ENCODE measurements at regions not wholly inside any gene's neighbourhood (a gene's known extent, or its start where the extent isn't known, plus 50 kb on each side); places are given as distances from the start of the nearest gene placed in this dataset.

DNA sequence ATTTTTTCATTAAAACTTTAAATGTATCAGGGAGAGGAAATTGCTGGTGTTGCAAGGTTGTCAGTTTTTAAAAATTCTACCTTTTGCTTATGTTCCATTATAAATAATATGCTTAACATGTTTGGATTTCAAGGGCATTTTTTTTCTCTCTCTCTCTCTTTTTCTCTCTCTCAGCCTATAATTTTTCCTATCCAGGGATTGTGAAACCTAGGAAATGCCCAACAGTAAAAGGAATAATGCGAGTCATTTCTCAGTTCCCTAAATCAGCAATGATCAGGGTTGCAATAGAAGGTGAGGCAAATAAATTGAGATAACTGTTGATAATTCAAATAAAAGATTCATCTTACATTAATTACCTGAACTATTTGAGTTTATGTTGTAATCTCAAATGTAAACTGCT, 53.2 kb upstream of the IFNGR1 start:
- Histone ChIP-seq H3K4me2 (ENCODE audit: control insufficient read depth, insufficient read depth) (no peak overlapping the region), H4K20me1 (ENCODE audit: control insufficient read depth, insufficient read depth) (no peaks in the 10 kb centered on the region), H3K27ac (ENCODE audit: control insufficient read depth, insufficient read depth) (no peak overlapping the region), H3K9me3 (replicated peaks; ENCODE audit: control insufficient read depth, insufficient read depth, low read length) (no peaks in the 10 kb centered on the region), H3K9ac (ENCODE audit: control insufficient read depth, insufficient read depth, low read length) (no peak overlapping the region), H3K4me1 (ENCODE audit: control insufficient read depth, insufficient read depth, low read length) (peaks cover 3% of the 10 kb centered on the region), H3K4me3 (no peak overlapping the region), H3K27me3 (replicated peaks in 1 of 2; ENCODE audit: control insufficient read depth in 2 of 2, insufficient read depth in 2 of 2, low read length in 1 of 2) (no peaks in the 10 kb centered on the region), H3K36me3 (ENCODE audit: control insufficient read depth in 2 of 2, insufficient read depth in 2 of 2, low read length in 1 of 2) (no peaks in the 10 kb centered on the region), H2AFZ (ENCODE audit: control insufficient read depth, low read depth, low read length) (no peak overlapping the region), H3K79me2 (ENCODE audit: control insufficient read depth, insufficient read depth, low read length) (no peaks in the 10 kb centered on the region)
- TF ChIP-seq EED (IDR thresholded peaks at IDR 0.05; ENCODE audit: low read depth) (no peak), IKZF2 (IDR thresholded peaks at IDR 0.05) (peak; percentile 49 to 63; a peak in 2 of 4 replicates), SPI1 (IDR thresholded peaks at IDR 0.05; ENCODE audit: borderline replicate concordance, insufficient read depth, low read depth, low read length) (peak; percentile 52; the same call in 1 of the 2 replicates), JUNB (IDR thresholded peaks at IDR 0.05) (peak; percentile 45; the same call in 1 of the 2 replicates), NFIC (IDR thresholded peaks at IDR 0.05; ENCODE audit: low read depth, low read length) (peak; percentile 47; the same call in 1 of the 2 replicates)
- TF ChIP-seq, protein P1, sequence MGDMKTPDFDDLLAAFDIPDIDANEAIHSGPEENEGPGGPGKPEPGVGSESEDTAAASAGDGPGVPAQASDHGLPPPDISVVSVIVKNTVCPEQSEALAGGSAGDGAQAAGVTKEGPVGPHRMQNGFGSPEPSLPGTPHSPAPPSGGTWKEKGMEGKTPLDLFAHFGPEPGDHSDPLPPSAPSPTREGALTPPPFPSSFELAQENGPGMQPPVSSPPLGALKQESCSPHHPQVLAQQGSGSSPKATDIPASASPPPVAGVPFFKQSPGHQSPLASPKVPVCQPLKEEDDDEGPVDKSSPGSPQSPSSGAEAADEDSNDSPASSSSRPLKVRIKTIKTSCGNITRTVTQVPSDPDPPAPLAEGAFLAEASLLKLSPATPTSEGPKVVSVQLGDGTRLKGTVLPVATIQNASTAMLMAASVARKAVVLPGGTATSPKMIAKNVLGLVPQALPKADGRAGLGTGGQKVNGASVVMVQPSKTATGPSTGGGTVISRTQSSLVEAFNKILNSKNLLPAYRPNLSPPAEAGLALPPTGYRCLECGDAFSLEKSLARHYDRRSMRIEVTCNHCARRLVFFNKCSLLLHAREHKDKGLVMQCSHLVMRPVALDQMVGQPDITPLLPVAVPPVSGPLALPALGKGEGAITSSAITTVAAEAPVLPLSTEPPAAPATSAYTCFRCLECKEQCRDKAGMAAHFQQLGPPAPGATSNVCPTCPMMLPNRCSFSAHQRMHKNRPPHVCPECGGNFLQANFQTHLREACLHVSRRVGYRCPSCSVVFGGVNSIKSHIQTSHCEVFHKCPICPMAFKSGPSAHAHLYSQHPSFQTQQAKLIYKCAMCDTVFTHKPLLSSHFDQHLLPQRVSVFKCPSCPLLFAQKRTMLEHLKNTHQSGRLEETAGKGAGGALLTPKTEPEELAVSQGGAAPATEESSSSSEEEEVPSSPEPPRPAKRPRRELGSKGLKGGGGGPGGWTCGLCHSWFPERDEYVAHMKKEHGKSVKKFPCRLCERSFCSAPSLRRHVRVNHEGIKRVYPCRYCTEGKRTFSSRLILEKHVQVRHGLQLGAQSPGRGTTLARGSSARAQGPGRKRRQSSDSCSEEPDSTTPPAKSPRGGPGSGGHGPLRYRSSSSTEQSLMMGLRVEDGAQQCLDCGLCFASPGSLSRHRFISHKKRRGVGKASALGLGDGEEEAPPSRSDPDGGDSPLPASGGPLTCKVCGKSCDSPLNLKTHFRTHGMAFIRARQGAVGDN (IDR thresholded peaks at IDR 0.05): no peak
- intact Hi-C loops (cut with micrococcal nuclease; ENCODE audit: unreplicated experiment): loop anchor here (5.0 kb wide), 2 partner anchors 195 to 315 kb away; no protein-coding TSS in a partner anchor
- no peak for DNase-seq (ENCODE audit: low read depth, low spot score)
- in situ Hi-C loops (cut with MboI): no loop called here
- WGBS (ENCODE audit: insufficient coverage, insufficient replicate concordance, low lambda C conversion rate, missing lambda C conversion rate): 0% methylated on average over 1 of the region's 1 CpG
- ATAC-seq: no peak
- CTCF ChIA-PET: interaction anchor here (1.1 to 3.5 kb wide), 26 partner anchors 8 to 369 kb away, joined by 3 to 70 read pairs (median 6); no protein-coding TSS in a partner anchor
- SMC1A ChIA-PET (ENCODE audit: uncharacterized antibody, unreplicated experiment): interaction anchor here (0.7 to 3.5 kb wide), 21 partner anchors 9 to 394 kb away, joined by 3 to 56 read pairs (median 8); no protein-coding TSS in a partner anchor
- FAIRE-seq: no peak
- RAD21 ChIA-PET (ENCODE audit: unreplicated experiment): interaction anchor here (1.2 to 5.5 kb wide), 15 partner anchors 12 to 703 kb away, joined by 3 to 61 read pairs (median 12); no protein-coding TSS in a partner anchor
- no TSS peak for BruUV-seq (replicated peaks)
- POLR2A ChIA-PET: interaction anchor here (1.1 to 1.4 kb wide), 2 partner anchors 42 to 177 kb away, joined by 3 to 4 read pairs; no protein-coding TSS in a partner anchor

Measured in GM12878 (cell line).